Osteoblast (primary cell): ENCODE measurements at regions not wholly inside any gene's neighbourhood (a gene's known extent, or its start where the extent isn't known, plus 50 kb on each side); places are given as distances from the start of the nearest gene placed in this dataset.

Experiments used
- DNase-seq: peaks from one replicate; pipeline ENCODE4 v3.0.0; 2011; ENCODE audit warnings: low spot score, mixed read lengths; ENCODE audit not compliant: insufficient read length; ENCODE audit errors: missing footprints
- H2AFZ ChIP-seq: 2 replicates; pipeline ENCODE4 v1.6.0; 2011; ENCODE audit warnings: mild to moderate bottlenecking, low read length
- H3K27ac ChIP-seq: 2 replicates; pipeline ENCODE4 v1.5.1; 2011; ENCODE audit warnings: mild to moderate bottlenecking, low read depth, low read length, moderate library complexity
- H3K27me3 ChIP-seq: 2 replicates; pipeline ENCODE4 v1.6.0; 2012; ENCODE audit warnings: mild to moderate bottlenecking, control low read depth, inconsistent platforms, low read length, moderate library complexity; ENCODE audit not compliant: insufficient read depth
- H3K36me3 ChIP-seq: 2 replicates; pipeline ENCODE4 v1.5.1; 2011; ENCODE audit warnings: mild to moderate bottlenecking, low read length, control low read depth, moderate library complexity; ENCODE audit not compliant: insufficient read depth
- H3K4me1 ChIP-seq: 2 replicates; pipeline ENCODE4 v1.5.1; 2011; ENCODE audit warnings: mild to moderate bottlenecking, low read length, control low read depth, moderate library complexity; ENCODE audit not compliant: insufficient read depth
- H3K4me2 ChIP-seq: 2 replicates; pipeline ENCODE4 v1.6.0; 2011; ENCODE audit warnings: mild to moderate bottlenecking, low read length; ENCODE audit not compliant: insufficient read depth
- H3K4me3 ChIP-seq: fragments of 200-600 bp; sonication (generic); 3 replicates; pipeline ENCODE4 v1.5.1; 2012; ENCODE audit warnings: mild to moderate bottlenecking, low read length, inconsistent platforms; ENCODE audit not compliant: insufficient read depth
- H3K79me2 ChIP-seq: 2 replicates; pipeline ENCODE4 v1.6.0; 2012; ENCODE audit warnings: mild to moderate bottlenecking, low read length, control low read depth, inconsistent platforms; ENCODE audit not compliant: insufficient read depth
- H3K9me3 ChIP-seq: 2 replicates; pipeline ENCODE4 v1.5.1; 2011; ENCODE audit warnings: low read depth, low read length, control low read depth
- H4K20me1 ChIP-seq: 2 replicates; pipeline ENCODE4 v1.6.0; 2012; ENCODE audit warnings: mild to moderate bottlenecking, low read length, control low read depth; ENCODE audit not compliant: insufficient read depth
- TF ChIP-seq, protein P1 (sequence below): IDR thresholded peaks from 2 replicates; pipeline ENCODE4 v1.5.1; 2011; ENCODE audit warnings: mild to moderate bottlenecking, low read depth, low read length, moderate library complexity; ENCODE audit errors: extremely low read depth

DNA sequence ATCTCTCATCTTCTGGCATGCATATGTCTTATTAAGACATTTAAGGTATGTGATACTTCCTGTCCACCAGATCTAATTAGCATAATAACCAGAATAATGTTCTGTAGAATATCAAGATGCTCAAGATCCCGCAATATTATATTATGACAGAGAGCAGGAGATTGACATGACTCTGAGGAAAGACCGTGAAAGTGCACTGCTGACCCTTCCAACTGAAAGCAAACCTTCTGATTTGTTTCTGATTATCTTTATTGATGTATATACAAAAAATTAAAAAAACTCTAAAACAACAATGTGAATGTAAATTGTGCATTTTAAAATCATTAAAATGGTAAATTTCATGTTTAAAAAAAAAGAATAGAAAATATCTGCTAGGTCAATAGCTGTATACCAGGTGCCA lies 184.4 kb upstream of the TMEM45B start:
- H3K27me3 ChIP-seq: peaks cover 8% of the 10 kb centered on the region
- H3K27ac ChIP-seq: no peak overlapping the region
- H3K36me3 ChIP-seq: no peaks in the 10 kb centered on the region
- H3K4me2 ChIP-seq: no peak overlapping the region
- no peaks in the 10 kb centered on the region for H3K79me2 ChIP-seq
- H3K4me3 ChIP-seq: no peak overlapping the region
- DNase-seq: no peak
- TF ChIP-seq, protein P1, sequence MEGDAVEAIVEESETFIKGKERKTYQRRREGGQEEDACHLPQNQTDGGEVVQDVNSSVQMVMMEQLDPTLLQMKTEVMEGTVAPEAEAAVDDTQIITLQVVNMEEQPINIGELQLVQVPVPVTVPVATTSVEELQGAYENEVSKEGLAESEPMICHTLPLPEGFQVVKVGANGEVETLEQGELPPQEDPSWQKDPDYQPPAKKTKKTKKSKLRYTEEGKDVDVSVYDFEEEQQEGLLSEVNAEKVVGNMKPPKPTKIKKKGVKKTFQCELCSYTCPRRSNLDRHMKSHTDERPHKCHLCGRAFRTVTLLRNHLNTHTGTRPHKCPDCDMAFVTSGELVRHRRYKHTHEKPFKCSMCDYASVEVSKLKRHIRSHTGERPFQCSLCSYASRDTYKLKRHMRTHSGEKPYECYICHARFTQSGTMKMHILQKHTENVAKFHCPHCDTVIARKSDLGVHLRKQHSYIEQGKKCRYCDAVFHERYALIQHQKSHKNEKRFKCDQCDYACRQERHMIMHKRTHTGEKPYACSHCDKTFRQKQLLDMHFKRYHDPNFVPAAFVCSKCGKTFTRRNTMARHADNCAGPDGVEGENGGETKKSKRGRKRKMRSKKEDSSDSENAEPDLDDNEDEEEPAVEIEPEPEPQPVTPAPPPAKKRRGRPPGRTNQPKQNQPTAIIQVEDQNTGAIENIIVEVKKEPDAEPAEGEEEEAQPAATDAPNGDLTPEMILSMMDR: no peak
- H2AFZ ChIP-seq: no peak overlapping the region
- H3K9me3 ChIP-seq: no peaks in the 10 kb centered on the region
- no peaks in the 10 kb centered on the region for H4K20me1 ChIP-seq
- H3K4me1 ChIP-seq: no peaks in the 10 kb centered on the region

DNA sequence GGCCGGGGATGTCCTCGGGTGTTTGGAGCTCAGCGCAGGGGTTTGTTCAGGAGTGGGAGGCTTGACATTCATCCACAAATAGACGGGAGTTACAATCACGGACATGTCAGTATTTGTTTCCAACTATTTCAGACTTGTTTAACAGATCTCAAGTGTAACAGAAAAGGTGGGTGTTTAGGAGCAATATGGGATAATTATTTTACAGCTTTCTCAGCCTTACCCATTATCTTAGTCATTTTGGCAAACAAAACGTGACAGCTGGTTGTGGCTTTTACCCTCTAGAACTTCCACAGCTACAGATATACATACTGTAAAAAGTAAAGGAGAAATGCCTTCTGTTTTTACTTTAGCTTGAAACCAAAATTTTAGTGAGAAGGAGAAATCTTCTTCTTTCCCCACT lies 178.7 kb upstream of the TMEM45B start:
- no peak overlapping the region for H3K27ac ChIP-seq
- H3K79me2 ChIP-seq: no peaks in the 10 kb centered on the region
- TF ChIP-seq, protein P1: no peak
- no peak overlapping the region for H3K4me2 ChIP-seq
- DNase-seq: no peak
- H3K36me3 ChIP-seq: no peaks in the 10 kb centered on the region
- H2AFZ ChIP-seq: peak overlapping the region; percentile 12
- H3K4me3 ChIP-seq: no peak overlapping the region
- H3K27me3 ChIP-seq: no peaks in the 10 kb centered on the region
- H3K4me1 ChIP-seq: peaks cover 29% of the 10 kb centered on the region
- H3K9me3 ChIP-seq: no peaks in the 10 kb centered on the region
- H4K20me1 ChIP-seq: no peaks in the 10 kb centered on the region

DNA sequence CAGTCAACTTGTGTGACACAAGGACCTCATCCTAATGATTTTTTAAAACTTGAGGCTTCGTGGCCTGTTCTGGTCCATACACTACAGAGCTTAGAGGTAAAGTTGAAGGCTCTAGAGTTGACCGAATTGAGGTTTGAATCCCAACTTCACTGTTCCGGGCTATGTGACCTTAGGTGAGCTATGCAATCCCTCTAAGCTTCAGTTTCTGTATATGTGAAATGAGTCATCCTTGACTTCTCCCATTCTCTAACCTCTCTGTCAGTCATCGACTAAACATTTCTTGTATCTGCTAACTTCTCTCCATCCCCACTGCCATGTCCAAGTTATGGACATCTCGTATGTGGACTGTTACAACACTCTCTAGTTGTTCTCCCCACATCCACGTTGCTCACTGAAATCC lies 178.2 kb upstream of the TMEM45B start:
- no peak overlapping the region for H3K4me3 ChIP-seq
- DNase-seq: no peak
- TF ChIP-seq, protein P1: no peak
- no peaks in the 10 kb centered on the region for H3K36me3 ChIP-seq
- no peaks in the 10 kb centered on the region for H3K27me3 ChIP-seq
- H3K4me2 ChIP-seq: no peak overlapping the region
- H4K20me1 ChIP-seq: no peaks in the 10 kb centered on the region
- peaks cover 29% of the 10 kb centered on the region for H3K4me1 ChIP-seq
- H3K79me2 ChIP-seq: no peaks in the 10 kb centered on the region
- H3K27ac ChIP-seq: no peak overlapping the region
- no peaks in the 10 kb centered on the region for H3K9me3 ChIP-seq
- no peak overlapping the region for H2AFZ ChIP-seq

DNA sequence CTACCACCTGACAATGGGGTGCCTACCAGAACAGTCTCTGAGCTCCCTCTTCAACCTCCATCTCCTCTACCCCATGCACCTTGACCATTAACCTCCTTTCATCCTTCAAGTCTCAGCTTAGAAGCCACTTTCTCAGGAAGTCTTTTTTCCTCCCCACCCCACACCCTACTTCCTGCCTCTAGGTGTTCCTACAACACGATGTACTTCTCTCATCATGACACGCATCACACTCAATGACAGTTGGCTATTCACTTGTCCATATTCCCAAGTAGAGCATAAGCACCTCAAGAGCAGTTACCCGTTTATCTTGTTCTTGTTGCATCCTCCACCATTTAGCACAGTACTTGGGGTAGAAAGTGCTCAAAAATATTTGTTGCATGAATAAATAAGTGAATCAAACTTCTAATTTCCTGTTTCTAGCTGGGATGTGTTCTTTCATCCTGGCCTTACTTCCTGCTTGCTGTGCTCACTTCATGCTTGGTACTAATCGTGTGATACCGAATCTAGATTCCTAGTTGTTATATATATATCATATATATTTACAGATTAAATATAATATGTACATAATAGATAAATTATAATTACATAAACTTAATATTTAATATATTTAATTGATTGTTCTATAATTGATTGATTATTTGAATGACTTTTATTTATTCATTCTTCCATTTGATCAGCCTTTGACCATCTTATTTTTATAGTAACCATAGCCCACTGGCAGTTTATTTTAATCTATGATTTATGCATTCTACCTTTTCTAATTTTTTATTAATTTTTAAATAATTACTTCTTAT lies 177.5 kb upstream of the TMEM45B start:
- Histone ChIP-seq H2AFZ (no peak overlapping the region), H3K79me2 (no peaks in the 10 kb centered on the region), H3K9me3 (no peaks in the 10 kb centered on the region), H3K4me2 (no peak overlapping the region), H3K27me3 (no peaks in the 10 kb centered on the region), H3K27ac (peak overlapping the region; percentile 65), H4K20me1 (no peaks in the 10 kb centered on the region), H3K4me3 (no peak overlapping the region), H3K4me1 (peaks cover 33% of the 10 kb centered on the region), H3K36me3 (no peaks in the 10 kb centered on the region)
- DNase-seq: no peak
- TF ChIP-seq, protein P1: no peak
